AG09309 (cell line): ENCODE measurements at regions not wholly inside any gene's neighbourhood (a gene's known extent, or its start where the extent isn't known, plus 50 kb on each side); places are given as distances from the start of the nearest gene placed in this dataset.
"Not testable (repeated sequence)": the region's sequence is repeated elsewhere in the genome, so short reads cannot be mapped to it uniquely, and the experiment has no call there.

Source experiments
- DNase-seq: peaks from one replicate; pipeline ENCODE4 v3.0.0-alpha.2; 2010; ENCODE audit warnings: low read depth
- H3K4me3 ChIP-seq: 2 replicates; pipeline ENCODE4 v1.5.1; 2011; ENCODE audit warnings: mild to moderate bottlenecking, low read depth, low read length, moderate library complexity; ENCODE audit not compliant: control insufficient read depth
- TF ChIP-seq, protein P1 (sequence below): IDR thresholded peaks from 2 replicates; pipeline ENCODE4 v1.5.1; 2011; ENCODE audit warnings: mild to moderate bottlenecking, low read depth, low read length, inconsistent platforms; ENCODE audit not compliant: insufficient read depth, control insufficient read depth; ENCODE audit errors: missing control alignments

DNA sequence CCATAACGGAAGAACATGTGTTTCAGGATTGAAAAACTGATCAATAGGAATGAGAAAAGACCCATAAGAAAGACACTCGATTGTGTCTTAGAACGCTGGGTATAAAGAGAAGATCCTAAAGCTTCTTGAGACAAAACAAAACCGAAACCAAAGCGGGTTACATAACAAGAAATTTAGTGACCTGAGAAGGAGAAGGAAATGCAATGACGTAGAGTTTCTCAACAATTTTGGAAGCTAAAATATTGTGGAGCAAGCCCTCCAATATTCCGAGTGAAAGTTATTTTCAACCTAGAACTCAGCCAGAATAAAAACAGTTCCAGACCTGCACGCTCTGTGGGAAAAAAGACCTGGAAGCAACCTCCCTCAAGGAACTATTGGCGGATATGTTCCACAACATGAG, 81.9 kb upstream of the FREM1 start:
- TF ChIP-seq, protein P1, sequence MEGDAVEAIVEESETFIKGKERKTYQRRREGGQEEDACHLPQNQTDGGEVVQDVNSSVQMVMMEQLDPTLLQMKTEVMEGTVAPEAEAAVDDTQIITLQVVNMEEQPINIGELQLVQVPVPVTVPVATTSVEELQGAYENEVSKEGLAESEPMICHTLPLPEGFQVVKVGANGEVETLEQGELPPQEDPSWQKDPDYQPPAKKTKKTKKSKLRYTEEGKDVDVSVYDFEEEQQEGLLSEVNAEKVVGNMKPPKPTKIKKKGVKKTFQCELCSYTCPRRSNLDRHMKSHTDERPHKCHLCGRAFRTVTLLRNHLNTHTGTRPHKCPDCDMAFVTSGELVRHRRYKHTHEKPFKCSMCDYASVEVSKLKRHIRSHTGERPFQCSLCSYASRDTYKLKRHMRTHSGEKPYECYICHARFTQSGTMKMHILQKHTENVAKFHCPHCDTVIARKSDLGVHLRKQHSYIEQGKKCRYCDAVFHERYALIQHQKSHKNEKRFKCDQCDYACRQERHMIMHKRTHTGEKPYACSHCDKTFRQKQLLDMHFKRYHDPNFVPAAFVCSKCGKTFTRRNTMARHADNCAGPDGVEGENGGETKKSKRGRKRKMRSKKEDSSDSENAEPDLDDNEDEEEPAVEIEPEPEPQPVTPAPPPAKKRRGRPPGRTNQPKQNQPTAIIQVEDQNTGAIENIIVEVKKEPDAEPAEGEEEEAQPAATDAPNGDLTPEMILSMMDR = no peak
- peak overlapping the region; percentile 67 for H3K4me3 ChIP-seq
- DNase-seq = no peak

DNA sequence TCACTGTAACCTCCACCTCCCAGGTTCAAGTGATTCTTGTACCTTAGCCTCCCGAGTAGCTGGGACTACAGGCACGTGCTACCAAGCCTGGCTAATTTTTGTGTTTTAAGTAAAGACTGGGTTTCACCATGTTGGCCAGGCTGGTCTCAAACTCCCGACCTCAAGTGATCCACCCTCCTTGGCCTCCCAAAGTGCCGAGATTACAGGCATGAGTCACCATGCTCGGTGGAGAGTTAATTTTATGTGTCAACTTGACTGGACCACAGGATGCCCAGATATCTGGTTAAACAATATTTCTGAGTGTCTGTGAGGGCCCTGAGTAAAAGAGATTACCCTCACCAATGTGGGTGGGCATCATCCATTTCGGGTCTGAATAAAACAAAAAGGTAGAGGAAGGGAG, 80.4 kb upstream of the FREM1 start:
- H3K4me3 ChIP-seq, DNase-seq: not testable (repeated sequence)

DNA sequence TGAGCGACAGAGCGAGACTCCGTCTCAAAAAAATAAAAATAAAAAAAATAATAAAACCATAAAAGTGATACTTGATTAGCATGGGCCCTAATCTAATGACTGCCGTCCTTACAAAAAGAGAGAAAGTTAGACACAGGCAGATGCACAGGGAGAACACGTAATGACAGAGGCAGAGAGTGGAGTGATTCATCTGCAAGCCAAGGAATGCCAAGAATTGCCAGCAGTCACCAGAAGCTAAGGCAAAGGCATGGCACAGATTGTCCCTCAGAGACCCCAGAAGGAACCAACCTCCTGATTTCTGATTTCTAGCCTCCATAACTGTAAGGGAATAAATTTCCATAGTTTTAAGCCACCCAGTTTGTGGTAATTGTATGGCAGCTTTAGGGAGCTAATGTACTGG, 79.6 kb upstream of the FREM1 start:
- H3K4me3 ChIP-seq = no peak overlapping the region
- TF ChIP-seq, protein P1 = no peak
- no peak for DNase-seq

DNA sequence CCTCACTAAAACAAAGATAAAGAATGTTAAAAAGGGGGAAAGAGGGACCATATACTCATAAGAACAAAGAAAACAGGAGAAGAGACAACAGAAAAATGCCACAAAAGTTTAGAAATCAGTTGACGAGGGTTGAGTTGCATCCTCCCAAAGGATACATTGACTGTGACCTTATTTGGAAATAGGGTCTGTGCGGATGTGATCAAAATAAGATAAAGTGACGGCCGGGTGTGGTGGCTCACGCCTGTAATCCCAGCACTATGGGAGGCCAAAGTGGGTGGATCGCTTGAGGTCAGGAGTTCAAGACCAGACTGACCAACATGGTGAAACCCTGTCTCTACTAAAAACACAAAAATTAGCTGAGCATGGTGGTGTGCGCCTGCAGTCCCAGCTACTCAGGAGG, 79.1 kb upstream of the FREM1 start:
- not testable (repeated sequence) for H3K4me3 ChIP-seq, DNase-seq

DNA sequence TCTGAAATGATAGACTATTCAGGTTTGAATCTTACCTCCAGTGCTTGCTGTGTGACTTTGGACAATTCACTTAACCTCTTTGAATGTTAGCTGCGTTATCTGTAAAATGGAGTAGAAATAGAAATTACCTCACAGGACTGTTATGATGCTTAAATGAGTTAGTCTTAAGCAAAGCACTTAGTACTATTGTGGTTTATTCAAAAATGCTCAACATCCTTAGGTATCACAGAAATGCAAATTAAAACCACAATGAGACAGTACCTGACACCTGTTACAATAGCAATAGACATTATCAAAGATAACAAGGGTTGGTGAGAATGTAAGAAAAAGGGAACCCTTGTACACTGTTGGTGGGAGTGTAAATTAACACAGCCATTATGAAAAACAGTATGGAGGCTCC, 77.6 kb upstream of the FREM1 start:
- no peak overlapping the region for H3K4me3 ChIP-seq
- TF ChIP-seq, protein P1 = no peak
- DNase-seq = no peak

DNA sequence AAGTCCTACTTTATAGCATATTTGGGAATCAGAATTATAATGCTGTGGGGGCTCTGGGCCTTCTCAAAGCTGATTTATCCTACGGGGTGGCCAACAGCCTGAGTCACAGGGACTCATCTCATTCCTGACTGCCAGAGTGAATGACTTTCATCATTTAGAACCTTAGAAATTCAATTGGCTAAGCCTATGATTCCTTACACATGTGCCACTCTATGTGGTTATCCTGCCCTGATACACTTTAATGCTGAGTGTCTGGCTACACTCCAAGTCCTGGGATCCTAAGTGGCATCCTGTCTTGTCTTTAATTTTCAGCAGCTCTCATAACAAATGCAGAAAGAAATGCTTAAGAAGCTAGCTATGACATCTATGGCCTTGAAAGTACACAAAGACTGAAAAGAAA, 75.2 kb upstream of the FREM1 start:
- TF ChIP-seq, protein P1 = no peak
- no peak overlapping the region for H3K4me3 ChIP-seq
- DNase-seq = no peak

DNA sequence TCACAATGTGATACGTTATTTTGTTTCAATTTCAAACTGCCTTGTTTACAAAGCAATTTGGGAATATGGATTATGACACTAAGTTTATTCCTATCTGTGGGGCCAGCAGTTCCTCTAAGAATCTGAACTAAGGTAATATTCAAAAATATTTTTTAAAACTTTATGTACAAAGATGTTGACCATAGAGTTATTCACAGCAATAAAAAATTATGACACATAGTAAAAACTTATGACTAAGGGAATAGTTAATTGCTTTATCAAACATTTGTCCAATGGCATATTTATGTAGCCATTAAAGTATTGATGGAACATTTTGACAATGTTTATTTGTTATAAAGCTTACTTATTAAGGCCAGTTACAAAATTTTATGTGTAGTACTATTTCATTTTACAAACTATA, 73.4 kb upstream of the FREM1 start:
- DNase-seq = no peak
- TF ChIP-seq, protein P1 = no peak
- no peak overlapping the region for H3K4me3 ChIP-seq

DNA sequence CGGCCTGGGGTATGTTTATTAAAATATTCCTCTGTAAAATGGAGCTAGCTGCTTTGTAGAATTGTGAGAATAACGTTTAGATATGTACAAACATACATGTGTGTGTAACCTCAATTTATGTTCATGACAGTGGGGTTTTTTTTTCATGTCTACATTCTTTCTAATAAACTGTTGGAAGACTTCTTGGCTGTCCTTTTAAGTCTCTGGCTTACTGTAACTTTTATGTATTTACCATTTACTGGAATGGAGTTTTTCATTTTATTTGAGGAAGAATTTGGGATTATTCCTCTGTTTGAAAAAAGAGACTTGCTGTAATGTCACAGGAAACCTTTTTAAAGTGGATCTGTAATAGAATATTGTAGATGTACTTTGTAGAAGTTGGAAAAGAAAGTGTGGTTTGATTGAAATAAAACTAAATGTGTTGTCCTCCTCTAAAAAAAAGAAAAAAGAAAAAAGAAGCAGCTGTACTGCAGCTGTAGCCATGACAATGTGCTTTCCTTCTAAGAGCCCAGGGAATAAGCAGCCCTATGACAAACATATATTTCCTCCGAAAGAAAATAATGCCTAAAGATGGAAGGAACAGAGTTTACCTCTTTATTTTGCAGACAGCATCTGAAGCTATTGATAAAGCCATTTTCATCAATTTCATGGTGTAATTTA, 71.2 kb upstream of the FREM1 start:
- DNase-seq = no peak
- TF ChIP-seq, protein P1 = no peak
- H3K4me3 ChIP-seq = no peak overlapping the region
